NOMO-1 treated with DMSO at 0.1 percent for 48 hours (cell line): ENCODE measurements at regions not wholly inside any gene's neighbourhood (a gene's known extent, or its start where the extent isn't known, plus 50 kb on each side); places are given as distances from the start of the nearest gene placed in this dataset.

Source experiments
- DNase-seq: peaks from one replicate; lab custom pipeline; 2025; ENCODE audit not compliant: unreplicated experiment; lab: John Stamatoyannopoulos, UW

- peak; percentile 52 for DNase-seq
Measured at GRCh38 chr15:95302206-95302605, 1028.3 kb upstream of the NR2F2 start.

- no peak for DNase-seq
Measured at GRCh38 chr15:95302809-95303208, 1027.7 kb upstream of the NR2F2 start.

GRCh38 chr15:95303713-95304112, 1026.8 kb upstream of the NR2F2 start:
- DNase-seq, result no peak

GRCh38 chr15:95304151-95304946, 1026.2 kb upstream of the NR2F2 start:
- DNase-seq, result no peak

GRCh38 chr15:95304947-95305400, 1025.5 kb upstream of the NR2F2 start:
- DNase-seq, result no peak

GRCh38 chr15:95307115-95307514, 1023.4 kb upstream of the NR2F2 start:
- no peak for DNase-seq

GRCh38 chr15:95319242-95319641, 1011.3 kb upstream of the NR2F2 start:
- DNase-seq, result no peak

- no peak for DNase-seq
Measured at GRCh38 chr15:95323796-95324195, 1006.7 kb upstream of the NR2F2 start.

GRCh38 chr15:95324656-95325055, 1005.8 kb upstream of the NR2F2 start:
- DNase-seq, result no peak

- DNase-seq, result no peak
Measured at GRCh38 chr15:95325763-95326404, 1004.6 kb upstream of the NR2F2 start.

GRCh38 chr15:95326431-95327182, 1003.9 kb upstream of the NR2F2 start:
- DNase-seq, result no peak

- no peak for DNase-seq
Measured at GRCh38 chr15:95327183-95327525, 1003.3 kb upstream of the NR2F2 start.

GRCh38 chr15:95327661-95328060, 1002.8 kb upstream of the NR2F2 start:
- no peak for DNase-seq

- no peak for DNase-seq
Measured at GRCh38 chr15:95328559-95328958, 1001.9 kb upstream of the NR2F2 start.

GRCh38 chr15:95329362-95329761, 1001.1 kb upstream of the NR2F2 start:
- DNase-seq, result no peak

GRCh38 chr15:95341686-95342085, 988.8 kb upstream of the NR2F2 start:
- DNase-seq, result no peak

GRCh38 chr15:95345867-95346266, 984.6 kb upstream of the NR2F2 start:
- DNase-seq, result no peak

- DNase-seq, result no peak
Measured at GRCh38 chr15:95346721-95347475, 983.6 kb upstream of the NR2F2 start.

- no peak for DNase-seq
Measured at GRCh38 chr15:95347837-95348236, 982.7 kb upstream of the NR2F2 start.

- no peak for DNase-seq
Measured at GRCh38 chr15:95350908-95351307, 979.6 kb upstream of the NR2F2 start.

GRCh38 chr15:95352631-95353187, 977.8 kb upstream of the NR2F2 start:
- no peak for DNase-seq
